ENCODE measurements at regions not wholly inside any gene's neighbourhood (a gene's known extent, or its start where the extent isn't known, plus 50 kb on each side); places are given as distances from the start of the nearest gene placed in this dataset.

DNA sequence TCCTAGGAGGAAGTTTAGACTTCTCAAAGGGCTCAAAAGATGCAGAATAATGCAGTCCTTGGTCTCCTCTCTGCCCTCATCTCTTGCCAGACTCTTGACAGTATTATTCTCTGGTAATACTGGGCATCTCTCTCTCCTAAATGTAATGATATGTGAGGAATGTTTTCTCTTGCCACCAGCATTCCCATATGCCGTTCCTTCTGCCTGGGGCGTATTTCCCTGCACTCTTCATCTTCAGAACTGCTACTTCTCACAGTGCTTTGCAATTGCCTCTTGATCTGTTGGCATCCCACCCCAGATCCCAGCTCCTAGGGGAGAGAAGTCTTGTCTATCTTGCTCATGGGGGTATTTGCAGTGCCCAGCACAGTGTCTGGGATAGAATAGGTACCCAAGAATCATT is 107.4 kb downstream of the RASSF10 start:
- H3K4me1 ChIP-seq = peaks cover 0 to 8% (median 0%) of the 10 kb centered on the region in 4 donors
- H3K9me3 ChIP-seq = no peaks in the 10 kb centered on the region
- H3K27me3 ChIP-seq = no peaks in the 10 kb centered on the region
- H3K36me3 ChIP-seq = no peaks in the 10 kb centered on the region
- H3K4me3 ChIP-seq = no peak overlapping the region
- 60 to 97% (median 87%) methylated on average over 2 of the region's 2 CpGs for WGBS, 5 donors
- intact Hi-C loops (cut with DNase I; ENCODE audit: low total_unique reads) = no loop called here
- DNase-seq = no peak
- TF ChIP-seq EP300 (IDR thresholded peaks at IDR 0.05) (no peak), POLR2A (IDR thresholded peaks at IDR 0.05) (no peak), POLR2AphosphoS5 (IDR thresholded peaks at IDR 0.05) (no peak)
- TF ChIP-seq, protein P1, sequence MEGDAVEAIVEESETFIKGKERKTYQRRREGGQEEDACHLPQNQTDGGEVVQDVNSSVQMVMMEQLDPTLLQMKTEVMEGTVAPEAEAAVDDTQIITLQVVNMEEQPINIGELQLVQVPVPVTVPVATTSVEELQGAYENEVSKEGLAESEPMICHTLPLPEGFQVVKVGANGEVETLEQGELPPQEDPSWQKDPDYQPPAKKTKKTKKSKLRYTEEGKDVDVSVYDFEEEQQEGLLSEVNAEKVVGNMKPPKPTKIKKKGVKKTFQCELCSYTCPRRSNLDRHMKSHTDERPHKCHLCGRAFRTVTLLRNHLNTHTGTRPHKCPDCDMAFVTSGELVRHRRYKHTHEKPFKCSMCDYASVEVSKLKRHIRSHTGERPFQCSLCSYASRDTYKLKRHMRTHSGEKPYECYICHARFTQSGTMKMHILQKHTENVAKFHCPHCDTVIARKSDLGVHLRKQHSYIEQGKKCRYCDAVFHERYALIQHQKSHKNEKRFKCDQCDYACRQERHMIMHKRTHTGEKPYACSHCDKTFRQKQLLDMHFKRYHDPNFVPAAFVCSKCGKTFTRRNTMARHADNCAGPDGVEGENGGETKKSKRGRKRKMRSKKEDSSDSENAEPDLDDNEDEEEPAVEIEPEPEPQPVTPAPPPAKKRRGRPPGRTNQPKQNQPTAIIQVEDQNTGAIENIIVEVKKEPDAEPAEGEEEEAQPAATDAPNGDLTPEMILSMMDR (IDR thresholded peaks at IDR 0.05) = no peak
- no peak overlapping the region for H3K27ac ChIP-seq

DNA sequence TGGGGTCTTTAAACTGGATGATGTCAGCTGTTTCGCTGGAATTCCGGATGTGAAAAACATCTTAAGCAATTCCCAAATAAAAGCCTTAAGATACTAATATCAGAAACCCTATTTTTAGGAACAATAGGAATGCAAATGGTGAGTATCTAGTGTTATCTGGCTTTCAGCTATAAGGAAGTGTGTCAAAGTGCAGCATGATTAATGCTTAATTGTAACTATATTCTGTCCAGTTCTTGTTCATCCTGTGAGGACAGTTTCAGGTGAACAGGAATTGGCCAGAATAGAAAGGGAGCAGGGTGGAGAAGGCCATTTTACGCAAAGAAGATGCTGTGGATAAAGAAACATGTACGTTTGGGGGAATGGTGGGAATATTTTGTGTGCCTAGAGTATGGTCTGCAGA is 108.2 kb downstream of the RASSF10 start:
- Histone ChIP-seq H3K36me3 (no peaks in the 10 kb centered on the region), H3K4me3 (no peak overlapping the region), H3K4me1 (peaks cover 0 to 8% (median 0%) of the 10 kb centered on the region in 4 donors), H3K27me3 (no peaks in the 10 kb centered on the region), H3K27ac (no peak overlapping the region), H3K9me3 (no peaks in the 10 kb centered on the region)
- DNase-seq = no peak
- no peak for TF ChIP-seq POLR2AphosphoS5 (IDR thresholded peaks at IDR 0.05)
- no peak for TF ChIP-seq POLR2A (IDR thresholded peaks at IDR 0.05)
- WGBS, 5 donors = 14 to 41% (median 25%) methylated on average over 4 of the region's 4 CpGs
- intact Hi-C loops (cut with DNase I; ENCODE audit: low total_unique reads) = no loop called here

DNA sequence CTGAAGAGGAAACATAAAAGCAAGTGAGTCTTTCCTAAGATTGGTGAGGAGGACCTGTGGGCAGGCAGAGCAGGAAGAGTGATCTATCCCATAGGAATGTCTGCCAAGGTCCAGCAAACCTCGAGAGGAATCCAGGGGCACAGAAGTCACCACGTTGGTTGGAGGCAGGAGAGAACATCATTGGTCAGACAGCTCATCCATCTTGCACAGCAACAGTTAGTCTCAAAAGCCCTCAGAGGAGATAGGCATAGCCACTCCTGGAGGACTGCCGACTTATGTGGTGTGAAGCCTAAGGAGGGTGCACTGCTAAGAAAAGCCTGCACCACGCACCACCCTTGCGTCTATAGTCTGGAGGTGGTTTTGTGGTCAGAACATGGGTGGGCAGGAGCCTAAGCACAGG is 109.1 kb downstream of the RASSF10 start:
- H3K4me3 ChIP-seq = no peak overlapping the region
- DNase-seq = no peak
- H3K27me3 ChIP-seq = no peaks in the 10 kb centered on the region
- H3K4me1 ChIP-seq = peaks cover 0 to 8% (median 0%) of the 10 kb centered on the region in 4 donors
- 67 to 80% (median 73%) methylated on average over 4 to 5 of the region's 5 CpGs for WGBS, 5 donors
- TF ChIP-seq, protein P1 (IDR thresholded peaks at IDR 0.05) = no peak
- no peak for TF ChIP-seq EP300 (IDR thresholded peaks at IDR 0.05)
- TF ChIP-seq POLR2AphosphoS5 (IDR thresholded peaks at IDR 0.05) = no peak
- H3K27ac ChIP-seq = no peak overlapping the region
- no peaks in the 10 kb centered on the region for H3K9me3 ChIP-seq
- H3K36me3 ChIP-seq = no peaks in the 10 kb centered on the region
- intact Hi-C loops (cut with DNase I; ENCODE audit: low total_unique reads) = no loop called here

DNA sequence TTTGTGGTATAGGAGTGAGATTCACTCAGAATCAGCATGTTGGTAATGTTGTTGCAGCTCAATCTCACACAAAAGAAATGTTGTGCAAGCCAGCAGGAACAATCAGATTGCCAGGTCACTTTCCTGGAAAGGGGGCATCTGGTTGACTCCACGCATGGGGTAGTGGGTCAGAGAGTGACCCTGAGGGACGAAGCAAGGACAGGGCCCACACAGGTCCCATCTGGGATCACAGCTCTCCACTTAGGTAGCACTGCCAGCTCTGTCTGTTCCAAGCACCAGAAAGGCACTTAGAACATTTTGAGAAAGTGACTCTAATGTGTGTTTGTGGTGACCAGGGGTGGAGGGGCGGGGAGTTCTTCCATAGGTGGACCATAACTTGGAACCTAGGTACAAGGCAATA is 109.5 kb downstream of the RASSF10 start:
- intact Hi-C loops (cut with DNase I; ENCODE audit: low total_unique reads) = no loop called here
- TF ChIP-seq EP300 (IDR thresholded peaks at IDR 0.05) (no peak), POLR2A (IDR thresholded peaks at IDR 0.05) (no peak), POLR2AphosphoS5 (IDR thresholded peaks at IDR 0.05) (no peak)
- TF ChIP-seq, protein P1 (IDR thresholded peaks at IDR 0.05) = no peak
- no peak for DNase-seq
- Histone ChIP-seq H3K36me3 (no peaks in the 10 kb centered on the region), H3K4me3 (no peak overlapping the region), H3K27ac (no peak overlapping the region), H3K4me1 (peaks cover 0 to 8% (median 0%) of the 10 kb centered on the region in 4 donors), H3K27me3 (no peaks in the 10 kb centered on the region), H3K9me3 (no peaks in the 10 kb centered on the region)
- WGBS, 5 donors = 89 to 93% (median 91%) methylated on average over 2 to 3 of the region's 3 CpGs

DNA sequence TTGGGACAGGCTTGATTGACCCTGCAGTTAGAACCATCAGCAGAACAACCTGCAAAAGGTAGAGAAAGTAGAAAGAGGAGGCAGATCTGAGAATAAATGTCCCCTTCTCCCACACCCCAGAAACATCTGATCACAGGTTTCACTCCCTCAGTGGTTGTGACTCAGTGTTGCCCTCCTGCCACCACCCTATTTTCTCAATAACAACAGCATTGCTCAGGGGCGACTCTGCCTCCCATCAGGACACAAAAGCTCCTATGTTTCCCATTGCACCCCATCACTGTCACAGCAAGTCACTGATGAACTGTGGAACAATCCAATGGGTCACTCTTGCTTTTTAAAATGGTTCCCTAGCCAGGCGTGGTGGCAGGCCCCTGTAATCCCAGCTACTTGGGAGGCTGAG is 110.2 kb downstream of the RASSF10 start:
- intact Hi-C loops (cut with DNase I; ENCODE audit: low total_unique reads) = no loop called here
- H3K27ac ChIP-seq = no peak overlapping the region
- DNase-seq = no peak
- no peaks in the 10 kb centered on the region for H3K27me3 ChIP-seq
- H3K9me3 ChIP-seq = no peaks in the 10 kb centered on the region
- no peak for TF ChIP-seq POLR2AphosphoS5 (IDR thresholded peaks at IDR 0.05)
- TF ChIP-seq EP300 (IDR thresholded peaks at IDR 0.05) = no peak
- TF ChIP-seq, protein P1 (IDR thresholded peaks at IDR 0.05) = no peak
- TF ChIP-seq POLR2A (IDR thresholded peaks at IDR 0.05) = no peak
- peaks cover 0 to 5% (median 0%) of the 10 kb centered on the region in 4 donors for H3K4me1 ChIP-seq
- no peak overlapping the region for H3K4me3 ChIP-seq
- 91 to 98% (median 94%) methylated on average over 2 of the region's 2 CpGs for WGBS, 5 donors
- no peaks in the 10 kb centered on the region for H3K36me3 ChIP-seq

Data from stomach (tissue), 8 donors.